HG03565 (cell line): ENCODE measurements at regions not wholly inside any gene's neighbourhood (a gene's known extent, or its start where the extent isn't known, plus 50 kb on each side); places are given as distances from the start of the nearest gene placed in this dataset.

Experiments used
- ATAC-seq: cut with Tn5 transposase; IDR thresholded peaks from one replicate; pipeline ENCODE4 v1.9.1; 2021; ENCODE audit warnings: mild to moderate bottlenecking, moderate library complexity; ENCODE audit not compliant: unreplicated experiment

DNA sequence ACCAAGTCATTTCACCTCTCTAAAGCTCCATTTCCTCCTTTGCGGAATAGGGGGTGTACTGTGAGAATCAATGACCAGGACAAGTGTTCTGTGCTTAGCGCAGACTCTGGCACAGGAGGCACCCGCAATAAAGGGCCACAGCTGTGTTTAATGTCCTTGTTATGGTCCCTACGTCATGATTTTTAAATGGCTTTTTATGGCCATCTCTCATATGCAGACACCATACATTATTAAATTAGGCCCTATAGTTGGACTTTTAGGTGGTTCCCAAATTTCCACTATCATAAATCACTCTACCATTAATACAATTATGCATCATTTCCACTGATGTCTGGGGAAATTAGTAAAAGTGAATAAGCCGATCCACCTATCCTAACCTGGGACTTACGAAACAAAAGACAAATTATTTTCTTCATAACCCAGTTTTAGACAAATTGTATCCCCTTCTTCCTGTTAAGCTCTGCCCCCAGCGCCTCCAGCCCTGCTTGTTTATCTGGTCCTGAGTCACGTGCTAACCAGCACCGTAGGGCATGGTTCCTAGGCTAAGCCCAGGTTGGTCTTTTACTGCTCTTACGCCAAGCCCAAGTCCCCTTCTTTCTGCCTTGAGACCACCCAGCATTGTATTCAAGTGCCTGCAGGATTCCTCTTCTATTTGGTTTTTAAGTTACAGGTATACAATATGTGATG lies 278.3 kb downstream of the SHQ1 start:
- no peak for ATAC-seq

DNA sequence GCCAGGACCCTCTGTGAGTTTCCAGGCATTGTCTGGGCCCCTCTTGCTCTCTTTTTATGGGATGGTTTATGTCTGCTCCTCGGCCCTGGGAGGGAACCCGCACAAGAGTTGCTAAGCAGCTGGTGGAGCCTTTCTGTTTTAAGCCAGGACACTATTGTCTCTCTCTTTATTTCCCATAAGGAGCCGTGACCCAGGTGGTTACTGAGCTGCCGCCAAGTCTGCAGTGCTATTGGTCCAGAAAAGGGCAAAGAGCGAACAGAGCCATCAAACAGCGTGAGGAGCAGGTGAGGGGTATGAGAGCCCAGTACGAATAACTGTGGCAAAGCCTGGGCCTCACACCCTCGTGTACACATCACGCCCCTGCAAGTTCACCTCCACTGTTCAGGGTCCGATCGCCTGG lies 280.2 kb downstream of the SHQ1 start:
- ATAC-seq: no peak

DNA sequence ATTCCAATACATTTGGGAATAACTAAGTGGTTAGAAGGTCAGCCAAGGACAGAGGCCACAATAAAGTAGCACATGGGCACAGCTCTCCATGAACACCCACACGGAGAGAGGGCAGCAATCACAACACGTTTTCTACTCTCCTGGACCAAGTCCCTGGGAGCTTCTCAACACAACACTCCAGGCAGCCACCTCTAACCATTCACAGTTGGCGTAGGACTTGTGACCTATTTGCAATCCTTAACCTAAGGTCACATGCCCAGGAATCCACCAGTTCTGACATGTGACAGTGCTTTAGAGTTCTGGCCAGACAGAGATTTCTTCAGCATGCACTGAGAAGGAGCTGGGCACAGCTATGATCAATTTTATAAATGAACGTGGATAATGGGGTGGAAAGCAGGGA lies 280.8 kb downstream of the SHQ1 start:
- ATAC-seq: no peak

DNA sequence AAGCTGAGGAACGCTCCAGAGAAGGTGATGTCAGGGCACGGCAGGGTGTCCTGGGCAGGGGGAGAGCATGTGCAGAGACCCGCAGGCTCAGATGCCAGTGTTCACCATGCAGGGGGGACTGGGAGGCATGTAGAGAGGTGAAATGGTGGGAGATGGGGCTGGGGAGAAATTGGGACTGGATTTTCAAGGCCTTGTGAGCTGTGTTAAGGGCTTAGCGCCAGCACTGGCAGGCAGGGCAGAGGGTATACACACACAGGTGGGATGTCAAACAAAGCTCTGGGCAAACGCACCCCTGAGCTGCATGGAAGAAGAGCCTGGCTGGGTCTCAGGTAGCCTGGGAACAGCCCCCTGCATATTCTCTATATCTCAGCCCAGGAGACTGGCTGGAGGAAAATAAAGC lies 282.7 kb downstream of the SHQ1 start:
- ATAC-seq: no peak

DNA sequence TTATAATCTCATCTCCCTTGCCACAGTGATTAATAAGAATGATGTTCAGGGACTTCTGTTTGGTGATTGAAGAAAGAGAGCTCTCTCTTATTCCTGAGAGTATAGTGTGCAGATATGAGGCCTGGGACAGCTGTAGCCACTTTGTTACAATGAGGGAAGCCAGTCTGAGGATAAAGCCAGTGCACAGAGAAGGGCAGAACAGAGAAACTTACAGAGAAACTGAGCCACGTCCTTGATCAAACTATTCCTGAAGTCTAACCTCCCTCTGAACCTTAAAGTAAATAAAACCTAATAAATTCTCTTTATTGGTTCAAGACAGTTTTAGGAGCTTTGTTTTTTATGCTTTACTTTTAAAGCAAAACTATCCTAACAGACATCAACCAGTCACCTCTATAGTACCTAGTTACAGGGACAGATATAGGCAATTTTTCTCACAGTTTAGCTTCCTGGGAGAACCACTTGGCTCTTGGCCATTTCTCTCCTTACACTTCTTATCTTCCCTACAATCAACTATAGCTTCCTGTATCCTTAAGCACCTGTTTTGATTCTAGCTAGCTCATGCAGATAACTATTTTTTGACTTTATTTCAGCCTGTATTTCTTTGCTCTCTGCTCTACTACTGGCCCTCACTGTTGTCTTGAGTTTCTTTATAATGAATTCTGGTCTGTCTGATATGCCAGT lies 284.4 kb downstream of the SHQ1 start:
- ATAC-seq: no peak

DNA sequence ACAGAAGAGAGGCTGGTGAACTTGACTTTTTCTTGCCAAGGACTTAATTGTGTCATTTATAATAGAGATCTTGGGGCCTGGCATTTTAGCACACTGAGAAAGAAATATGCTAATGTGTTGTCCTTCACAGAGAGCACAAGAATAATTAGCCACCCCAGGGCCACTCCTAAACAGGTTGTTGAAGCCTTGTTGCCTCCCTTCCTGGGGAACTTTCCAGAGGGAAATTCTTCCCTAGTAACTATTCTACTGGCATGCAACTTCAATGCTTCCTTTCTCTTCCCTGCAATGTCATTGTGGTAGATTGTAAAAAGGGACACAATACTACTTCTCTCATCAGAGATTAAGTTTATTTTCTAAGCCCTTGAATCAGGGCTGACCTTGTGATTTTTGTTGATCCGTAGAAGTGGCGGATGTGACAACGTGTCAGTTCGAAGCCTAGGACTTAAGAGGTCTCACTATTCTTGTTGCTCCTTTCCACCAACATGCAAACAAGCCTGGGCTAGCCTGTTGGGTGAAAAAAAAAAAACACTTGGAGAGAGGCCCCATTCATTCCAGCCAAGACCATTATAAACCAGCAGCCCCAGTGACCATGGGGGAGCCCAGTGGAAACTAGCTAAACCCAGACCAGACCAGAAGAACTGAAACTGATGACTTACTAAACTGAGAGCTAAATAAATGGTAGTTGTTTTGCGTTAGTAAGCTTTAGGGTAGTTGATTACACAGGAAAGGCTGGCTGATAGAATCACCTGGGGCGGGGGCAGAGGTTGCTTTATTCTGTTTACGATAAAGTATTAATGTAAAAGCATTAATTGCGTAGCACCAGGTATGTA lies 287.2 kb downstream of the SHQ1 start:
- ATAC-seq: no peak

DNA sequence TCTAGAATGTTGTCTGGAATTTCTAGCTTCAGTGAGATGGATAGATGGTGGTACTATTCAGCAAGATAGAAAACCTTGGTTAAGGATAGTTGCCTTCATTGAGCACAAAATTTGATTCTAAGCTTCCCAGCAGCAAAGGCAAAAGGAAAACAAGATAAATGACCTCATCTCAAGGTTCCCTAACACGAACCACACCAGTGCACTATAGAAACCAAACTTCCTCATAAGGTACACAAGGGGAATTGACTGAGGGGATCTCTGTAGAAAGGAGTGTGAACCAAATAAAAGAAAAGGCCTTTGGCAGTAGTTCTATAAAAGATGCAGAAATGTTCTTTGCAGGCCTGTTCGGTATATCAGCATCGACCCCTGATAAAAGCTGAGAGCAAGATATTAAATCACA lies 288.9 kb downstream of the SHQ1 start:
- no peak for ATAC-seq

DNA sequence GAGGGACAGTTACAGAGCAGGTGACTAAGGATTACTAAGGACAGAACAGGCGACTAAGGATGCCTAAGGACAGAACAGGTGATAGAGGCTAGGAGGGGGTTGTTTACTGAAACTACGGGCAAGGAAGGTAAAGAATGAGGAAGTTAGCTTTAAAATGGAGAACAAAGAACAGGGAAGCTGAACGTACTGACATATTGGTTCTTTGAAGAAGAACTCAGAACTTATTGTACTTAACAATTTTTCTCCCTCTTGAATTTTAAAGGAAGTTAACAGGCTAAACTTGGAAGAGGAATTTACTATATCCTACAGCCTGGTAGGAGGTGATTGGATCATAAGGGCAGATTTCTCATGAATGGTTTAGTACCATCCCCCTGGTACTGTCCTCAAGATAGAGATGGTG lies 290.2 kb downstream of the SHQ1 start:
- ATAC-seq: no peak

DNA sequence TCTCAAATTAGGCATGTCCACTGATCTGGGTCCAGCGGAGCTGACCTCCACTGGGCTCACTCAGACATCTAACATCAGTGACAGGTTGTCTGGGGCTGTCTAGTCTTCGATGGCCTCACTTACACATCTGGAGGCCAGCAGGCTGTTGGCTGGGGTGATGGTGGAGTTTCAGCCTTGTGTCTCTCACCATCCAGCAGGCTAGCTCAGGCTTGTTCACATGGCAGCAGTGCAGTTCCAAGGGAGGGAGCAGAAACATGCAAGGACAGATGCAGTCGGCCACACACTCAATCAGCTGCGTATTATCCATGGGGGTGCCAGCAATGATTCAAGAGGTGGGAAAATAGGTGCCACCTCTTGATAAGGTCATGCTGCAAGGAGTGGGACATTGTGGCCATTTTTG lies 292.5 kb downstream of the SHQ1 start:
- ATAC-seq: no peak

DNA sequence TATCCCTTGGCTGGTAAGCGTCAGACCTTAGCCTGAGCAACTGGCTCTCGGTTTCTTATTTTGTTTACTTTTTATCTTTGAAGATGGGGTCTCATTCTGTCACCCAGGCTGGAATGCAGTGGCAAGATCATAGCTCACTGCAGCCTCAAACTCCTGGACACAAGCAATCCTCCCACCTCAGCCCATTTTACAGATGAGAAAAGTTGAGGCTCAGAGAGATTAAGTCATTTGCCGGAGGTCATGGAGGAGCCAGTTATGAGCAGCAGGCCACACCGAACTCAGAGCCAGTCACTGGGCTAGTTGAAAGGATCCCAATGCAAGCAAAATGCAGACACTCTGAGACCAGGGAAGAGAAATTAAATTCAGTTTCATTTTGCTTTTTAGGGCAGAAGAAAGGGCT lies 293.6 kb downstream of the SHQ1 start:
- ATAC-seq: no peak

DNA sequence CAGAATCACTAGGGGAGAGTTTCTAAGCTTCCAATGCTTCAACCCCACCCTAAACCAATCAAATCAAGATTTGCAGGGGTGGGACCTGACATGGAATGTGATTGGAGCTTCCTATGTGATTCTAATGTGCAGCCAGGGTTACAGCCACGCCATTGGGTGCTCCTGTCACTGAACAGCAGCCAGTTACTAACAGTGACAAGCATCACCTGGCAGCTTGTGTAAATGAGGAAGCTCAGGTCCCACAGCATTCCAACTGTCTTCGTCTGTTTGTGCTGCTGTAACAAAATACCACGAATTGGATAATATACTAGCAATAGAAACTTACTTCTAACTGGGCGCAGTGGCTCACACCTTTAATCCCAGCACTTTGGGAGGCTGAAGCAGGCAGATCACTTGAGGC lies 294.9 kb downstream of the SHQ1 start:
- no peak for ATAC-seq

DNA sequence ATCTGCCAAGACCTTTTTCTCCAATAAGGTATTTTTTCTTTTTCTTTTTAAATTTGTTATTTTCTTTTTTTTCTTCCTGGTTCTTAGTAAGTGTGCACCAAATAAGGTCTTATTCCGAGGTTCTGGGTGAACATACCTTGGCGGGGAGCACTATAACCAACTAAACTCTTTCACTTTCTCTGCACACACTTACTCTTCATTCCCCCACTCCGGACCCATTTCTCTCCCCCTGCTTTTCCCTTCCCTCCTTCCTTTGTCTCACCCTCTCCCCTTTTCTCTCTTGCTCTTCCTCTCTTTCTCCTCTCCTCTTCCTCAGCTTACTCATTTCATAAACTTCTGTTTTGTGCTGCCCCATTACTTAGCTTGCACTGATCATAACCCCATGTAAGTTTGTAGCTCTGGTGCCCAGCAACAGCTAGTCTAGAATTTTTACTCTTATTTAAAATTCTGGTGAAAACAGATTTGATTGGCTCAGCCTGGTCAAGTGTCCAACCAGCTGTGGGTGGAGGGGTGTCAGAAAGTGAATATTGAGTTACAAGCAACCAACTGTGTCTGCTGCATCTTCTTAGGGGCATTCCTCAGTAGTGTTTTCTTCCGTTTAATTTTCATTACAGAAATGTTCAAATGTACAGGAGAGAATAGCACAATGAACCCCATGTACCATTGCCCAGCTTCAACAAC lies 297.5 kb downstream of the SHQ1 start:
- no peak for ATAC-seq

DNA sequence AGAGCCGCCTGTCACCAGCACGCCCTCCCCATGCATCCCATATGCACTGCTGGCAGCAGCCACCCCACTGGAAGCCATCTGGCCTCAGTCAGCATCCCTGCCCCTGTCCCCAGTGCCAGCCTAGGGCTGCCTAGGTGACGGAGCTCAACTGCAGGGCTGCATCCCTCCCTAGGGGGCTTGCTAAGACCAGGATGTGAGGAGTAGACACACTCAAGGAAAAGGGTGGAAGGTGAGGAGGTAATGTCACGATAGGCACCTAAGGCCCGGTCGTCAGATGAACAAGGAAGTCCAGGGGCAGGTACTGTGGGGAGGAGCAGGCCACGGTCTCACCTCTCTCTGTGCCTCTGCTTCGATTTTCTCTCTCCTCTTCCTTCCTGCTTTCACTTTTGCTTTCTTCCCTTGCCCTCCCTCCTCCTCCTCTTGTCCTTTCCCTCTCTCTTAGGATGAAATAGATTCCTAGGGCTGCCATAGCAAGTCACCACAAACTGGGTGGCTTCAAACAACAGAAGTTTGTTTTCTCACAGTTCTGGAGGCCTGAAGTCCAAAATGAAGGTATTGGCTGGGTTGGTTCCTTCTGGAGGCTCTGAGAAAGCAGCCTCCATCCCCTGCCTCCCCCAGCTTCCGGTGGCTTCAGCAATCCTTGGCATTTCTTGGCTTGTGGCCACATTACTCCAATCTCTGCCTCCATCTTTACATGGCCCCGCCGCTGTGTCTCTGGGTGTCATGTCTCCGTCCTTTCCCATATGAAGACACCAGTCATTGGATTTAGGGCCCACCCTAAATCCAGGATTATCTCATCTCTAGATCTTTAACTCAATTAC lies 298.3 kb downstream of the SHQ1 start:
- ATAC-seq: no peak

DNA sequence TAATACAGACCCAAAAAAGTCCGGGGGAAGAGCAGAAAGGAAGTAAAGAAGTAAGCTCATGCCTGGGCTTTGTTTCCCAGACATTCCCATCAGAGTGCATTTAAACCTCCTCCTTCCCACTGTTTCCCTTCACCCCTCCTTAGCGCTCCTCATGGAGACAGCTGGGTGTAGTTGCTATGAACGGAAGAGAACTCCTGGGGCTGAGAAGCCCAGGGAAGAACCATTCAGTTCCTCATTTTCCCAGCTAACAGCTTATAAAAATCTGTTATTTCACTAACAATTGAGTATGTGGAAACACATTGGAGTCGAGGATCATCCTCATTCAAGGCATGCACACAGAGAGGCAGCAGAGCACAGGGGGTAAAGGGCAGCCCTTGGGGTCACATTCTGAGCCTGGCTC lies 299.3 kb downstream of the SHQ1 start:
- ATAC-seq: no peak

DNA sequence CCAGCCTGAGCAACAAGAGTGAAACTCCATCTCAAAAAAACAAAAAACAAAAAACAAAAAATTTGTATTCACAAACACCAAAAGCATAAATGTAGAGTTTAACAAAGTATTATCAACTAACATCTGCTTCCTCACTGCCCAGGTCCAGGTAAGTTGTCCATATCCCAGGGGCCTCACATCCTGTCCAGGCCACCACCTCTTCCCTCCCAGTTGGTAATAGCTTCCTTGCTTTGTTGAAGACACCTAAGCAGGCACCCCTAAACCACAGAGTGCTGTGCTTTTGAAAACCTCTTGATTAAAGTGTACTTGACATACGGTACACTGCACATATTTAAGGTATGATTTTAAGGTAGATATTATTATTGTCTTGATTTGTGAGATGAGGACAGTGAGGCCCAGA lies 299.8 kb downstream of the SHQ1 start:
- no peak for ATAC-seq

DNA sequence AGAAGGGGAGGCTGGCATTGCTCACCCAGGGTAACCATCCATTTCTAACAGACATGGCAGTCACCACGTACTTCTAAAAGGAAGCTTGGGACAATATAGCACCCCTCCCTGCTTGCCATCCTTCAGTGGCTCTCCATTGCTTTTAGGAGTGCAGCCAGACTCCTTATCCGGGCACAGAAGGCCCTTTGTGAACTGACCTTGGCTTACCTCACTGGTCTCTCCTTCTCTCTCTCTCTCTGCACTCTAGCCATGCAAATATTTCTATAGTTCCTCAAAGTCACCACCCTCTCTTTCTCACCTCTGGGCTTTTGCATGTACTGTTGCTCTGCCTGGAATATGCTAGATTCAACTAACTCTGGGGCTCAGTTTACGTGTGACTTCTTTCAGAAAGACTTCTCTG lies 301.1 kb downstream of the SHQ1 start:
- no peak for ATAC-seq

DNA sequence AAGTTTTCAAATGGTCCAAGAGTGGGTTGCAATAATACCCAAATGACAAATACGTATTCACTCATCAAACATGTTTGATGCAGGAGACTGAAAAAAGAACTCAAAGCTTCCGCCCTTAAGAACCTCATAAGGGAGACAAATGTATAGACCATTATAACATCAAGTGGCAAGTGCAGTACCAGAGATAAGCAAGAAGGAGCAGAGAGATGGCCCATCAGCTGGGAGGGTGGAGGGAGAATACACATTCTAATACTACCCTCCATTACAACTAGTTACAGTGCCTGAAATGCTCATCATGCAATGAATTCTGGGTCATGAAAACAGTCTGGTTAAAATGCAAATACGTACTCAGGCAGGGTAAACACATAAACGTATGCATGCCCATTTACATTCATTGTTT lies 304.0 kb downstream of the SHQ1 start:
- no peak for ATAC-seq

DNA sequence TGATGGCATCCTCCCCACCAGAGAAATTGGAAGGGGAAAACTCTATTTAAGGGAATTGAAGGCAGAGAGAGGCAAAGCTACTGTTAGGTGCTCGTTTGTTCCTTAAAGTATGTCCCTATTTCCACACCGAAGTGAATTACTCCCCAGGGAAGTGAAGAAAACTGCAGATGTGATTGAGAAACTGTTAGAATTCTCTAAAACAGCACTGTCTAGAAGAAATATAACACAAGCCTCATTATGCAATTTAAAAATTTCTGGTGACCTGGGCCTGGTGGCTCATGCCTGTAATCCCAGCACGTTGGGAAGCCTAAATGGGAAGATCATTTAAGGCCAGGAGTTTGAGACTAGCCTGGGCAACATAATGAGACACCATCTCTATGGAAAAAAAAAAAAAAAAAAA lies 305.0 kb downstream of the SHQ1 start:
- no peak for ATAC-seq

DNA sequence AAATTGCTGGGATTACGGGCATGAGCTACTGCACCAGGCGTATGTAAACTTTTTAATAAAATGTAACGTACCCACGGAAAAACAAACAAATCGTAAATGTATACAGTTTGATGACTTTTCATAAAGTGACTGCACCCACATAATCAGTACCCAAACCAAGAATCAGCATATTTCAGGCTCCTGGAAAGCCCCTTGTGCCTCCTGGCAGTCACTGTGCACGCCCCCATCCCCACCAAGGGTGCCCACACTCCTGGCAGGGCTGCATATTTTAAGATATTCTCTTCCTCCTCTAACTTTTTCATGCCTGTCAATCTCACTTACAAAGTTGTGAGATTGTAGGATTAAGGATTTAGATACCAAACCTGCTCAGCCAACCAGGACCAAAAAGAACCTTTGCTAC lies 305.5 kb downstream of the SHQ1 start:
- ATAC-seq: no peak

DNA sequence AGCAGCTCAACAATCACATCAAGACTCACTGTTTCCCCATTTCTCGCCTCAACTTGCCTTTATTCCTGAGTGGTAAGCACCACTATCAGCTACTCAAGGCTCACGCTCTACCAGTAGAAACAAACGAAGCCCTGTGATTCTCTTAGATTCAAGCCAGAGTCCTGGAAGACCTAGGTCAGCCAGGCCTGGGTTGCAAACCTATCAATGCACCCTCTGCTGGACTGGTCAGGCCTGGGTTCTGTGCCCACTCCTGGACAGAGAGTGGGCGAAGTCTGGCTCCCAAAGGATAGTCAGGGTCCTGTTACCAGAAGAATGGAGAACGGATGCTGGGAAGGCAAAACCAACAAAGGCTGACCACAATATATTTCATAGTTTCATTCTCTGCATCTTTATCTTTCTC lies 308.4 kb downstream of the SHQ1 start:
- no peak for ATAC-seq
